BLaER1 treated with 17β-estradiol and CSF1 and Interleukin-3, amounts not matched to agents 10 nM and 100 nM (cell line): ENCODE measurements at regions not wholly inside any gene's neighbourhood (a gene's known extent, or its start where the extent isn't known, plus 50 kb on each side); places are given as distances from the start of the nearest gene placed in this dataset.

ENCODE experiments used
- H3K27ac ChIP-seq, 11 experiments: shearing (Covaris generic); formaldehyde crosslinking; 2 replicates each; pipeline ENCODE4 v1.8.1; 2022
- H3K27me3 ChIP-seq, 11 experiments: shearing (Covaris generic); formaldehyde crosslinking; 2 replicates each; pipeline ENCODE4 v1.8.1; 2022
- H3K36me3 ChIP-seq, 11 experiments: shearing (Covaris generic); formaldehyde crosslinking; 2 replicates each; pipeline ENCODE4 v1.8.1; 2022
- H3K4me1 ChIP-seq, 10 experiments: shearing (Covaris generic); formaldehyde crosslinking; 2 replicates each; pipeline ENCODE4 v1.8.1; 2022
- H3K4me2 ChIP-seq, 11 experiments: shearing (Covaris generic); formaldehyde crosslinking; 2 replicates each; pipeline ENCODE4 v1.8.1; 2022
- H3K4me3 ChIP-seq, 10 experiments: shearing (Covaris generic); formaldehyde crosslinking; 2 replicates each; pipeline ENCODE4 v1.8.1; 2022
- H3K9ac ChIP-seq, 11 experiments: shearing (Covaris generic); formaldehyde crosslinking; 2 replicates each; pipeline ENCODE4 v1.8.1; 2022
- H3K9me3 ChIP-seq, 11 experiments: shearing (Covaris generic); formaldehyde crosslinking; replicated peaks in 1 of 11; 2 replicates each; pipeline ENCODE4 v1.8.1; 2022
- H4K20me1 ChIP-seq, 11 experiments: shearing (Covaris generic); formaldehyde crosslinking; 2 replicates each; pipeline ENCODE4 v1.8.1; 2022
- Cebpa-rat ChIP-seq, 11 experiments: shearing (Covaris generic); IDR thresholded peaks; 2 replicates each; pipeline ENCODE4 v1.8.1; 2022

GRCh38 chr13:111510502-111511218, 190.2 kb downstream of the TEX29 start:
- H4K20me1 ChIP-seq: peaks cover 0 to 3% (median 0%) of the 10 kb centered on the region in 11 experiments; a peak in 1 of 22 replicates
- H3K4me2 ChIP-seq: no peak overlapping the region
- H3K9ac ChIP-seq: no peak overlapping the region
- H3K4me3 ChIP-seq: no peak overlapping the region
- H3K9me3 ChIP-seq: no peaks in the 10 kb centered on the region
- H3K27ac ChIP-seq: no peak overlapping the region
- peaks cover 0 to 12% (median 0%) of the 10 kb centered on the region in 11 experiments; a peak in 9 of 22 replicates for H3K27me3 ChIP-seq
- H3K36me3 ChIP-seq: no peaks in the 10 kb centered on the region
- peaks cover 2 to 15% (median 7%) of the 10 kb centered on the region in 10 experiments; a peak in 17 of 20 replicates for H3K4me1 ChIP-seq
- no peak for TF ChIP-seq Cebpa-rat (IDR thresholded peaks at IDR 0.05)

DNA sequence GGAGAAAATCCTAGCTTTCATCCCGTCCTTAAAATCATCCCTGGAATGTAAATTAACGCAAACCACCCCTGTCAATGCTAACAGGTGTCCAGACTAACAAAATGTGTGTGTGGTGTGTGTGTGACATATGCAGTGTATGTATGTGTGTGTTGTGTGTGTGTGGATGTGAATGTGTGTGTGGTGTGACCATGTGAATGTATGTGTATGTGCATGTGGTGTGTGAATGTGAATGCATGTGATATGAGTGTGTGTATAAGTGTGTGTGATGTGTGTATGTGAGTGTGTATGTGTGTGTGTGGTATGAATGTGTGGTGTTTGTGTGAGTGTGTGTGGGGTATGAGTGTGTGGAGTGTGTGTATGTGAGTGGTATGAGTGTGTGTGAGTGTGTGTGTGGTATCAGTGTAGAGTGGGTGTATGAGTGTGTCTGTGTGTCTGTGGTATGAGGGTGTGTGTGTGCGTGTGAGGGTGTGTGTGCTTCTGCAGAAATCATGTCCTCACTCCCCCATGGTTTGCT, 190.8 kb downstream of the TEX29 start:
- peaks cover 0 to 17% (median 0%) of the 10 kb centered on the region in 11 experiments; a peak in 9 of 22 replicates for H3K27me3 ChIP-seq
- no peak for TF ChIP-seq Cebpa-rat (IDR thresholded peaks at IDR 0.05)
- H3K4me2 ChIP-seq: no peak overlapping the region
- no peak overlapping the region for H3K4me3 ChIP-seq
- H3K27ac ChIP-seq: no peak overlapping the region
- H3K4me1 ChIP-seq: peaks cover 4 to 20% (median 13%) of the 10 kb centered on the region in 10 experiments; a peak in 17 of 20 replicates
- H4K20me1 ChIP-seq: peaks cover 0 to 3% (median 0%) of the 10 kb centered on the region in 11 experiments; a peak in 1 of 22 replicates
- no peak overlapping the region for H3K9ac ChIP-seq
- H3K36me3 ChIP-seq: no peaks in the 10 kb centered on the region
- no peaks in the 10 kb centered on the region for H3K9me3 ChIP-seq

- Histone ChIP-seq H3K9me3 (no peaks in the 10 kb centered on the region), H3K9ac (no peak overlapping the region), H3K36me3 (no peaks in the 10 kb centered on the region), H4K20me1 (peaks cover 0 to 3% (median 0%) of the 10 kb centered on the region in 11 experiments; a peak in 1 of 22 replicates), H3K27ac (no peak overlapping the region), H3K4me3 (no peak overlapping the region), H3K4me2 (no peak overlapping the region), H3K4me1 (peaks cover 11 to 27% (median 20%) of the 10 kb centered on the region in 10 experiments; a peak in 18 of 20 replicates), H3K27me3 (peaks cover 0 to 24% (median 0%) of the 10 kb centered on the region in 11 experiments; a peak in 9 of 22 replicates)
- TF ChIP-seq Cebpa-rat (IDR thresholded peaks at IDR 0.05): no peak
Measured at GRCh38 chr13:111511805-111512504, 191.5 kb downstream of the TEX29 start.

- Histone ChIP-seq H3K4me1 (peaks cover 16 to 34% (median 26%) of the 10 kb centered on the region in 10 experiments; a peak in 18 of 20 replicates), H3K27ac (no peak overlapping the region), H3K4me2 (no peak overlapping the region), H4K20me1 (peaks cover 0 to 5% (median 0%) of the 10 kb centered on the region in 11 experiments; a peak in 1 of 22 replicates), H3K9me3 (no peaks in the 10 kb centered on the region), H3K9ac (no peak overlapping the region), H3K27me3 (peaks cover 0 to 29% (median 0%) of the 10 kb centered on the region in 11 experiments; a peak in 9 of 22 replicates), H3K36me3 (no peaks in the 10 kb centered on the region), H3K4me3 (no peak overlapping the region)
- TF ChIP-seq Cebpa-rat (IDR thresholded peaks at IDR 0.05): no peak
Measured at GRCh38 chr13:111512707-111513106, 192.3 kb downstream of the TEX29 start.

GRCh38 chr13:111513766-111514609, 193.5 kb downstream of the TEX29 start:
- no peak overlapping the region for H3K4me3 ChIP-seq
- peaks cover 0 to 5% (median 0%) of the 10 kb centered on the region in 11 experiments; a peak in 2 of 22 replicates for H4K20me1 ChIP-seq
- H3K27me3 ChIP-seq: peaks cover 0 to 29% (median 0%) of the 10 kb centered on the region in 11 experiments; a peak in 9 of 22 replicates
- H3K9me3 ChIP-seq: no peaks in the 10 kb centered on the region
- no peak overlapping the region for H3K27ac ChIP-seq
- no peak overlapping the region for H3K9ac ChIP-seq
- no peaks in the 10 kb centered on the region for H3K36me3 ChIP-seq
- H3K4me2 ChIP-seq: 0 out of 22 replicates have a peak overlapping the region, but pooled peaks of 1 of the 11 experiments have one; percentile 5
- peaks cover 16 to 34% (median 26%) of the 10 kb centered on the region in 10 experiments; a peak in 18 of 20 replicates for H3K4me1 ChIP-seq
- no peak for TF ChIP-seq Cebpa-rat (IDR thresholded peaks at IDR 0.05)

DNA sequence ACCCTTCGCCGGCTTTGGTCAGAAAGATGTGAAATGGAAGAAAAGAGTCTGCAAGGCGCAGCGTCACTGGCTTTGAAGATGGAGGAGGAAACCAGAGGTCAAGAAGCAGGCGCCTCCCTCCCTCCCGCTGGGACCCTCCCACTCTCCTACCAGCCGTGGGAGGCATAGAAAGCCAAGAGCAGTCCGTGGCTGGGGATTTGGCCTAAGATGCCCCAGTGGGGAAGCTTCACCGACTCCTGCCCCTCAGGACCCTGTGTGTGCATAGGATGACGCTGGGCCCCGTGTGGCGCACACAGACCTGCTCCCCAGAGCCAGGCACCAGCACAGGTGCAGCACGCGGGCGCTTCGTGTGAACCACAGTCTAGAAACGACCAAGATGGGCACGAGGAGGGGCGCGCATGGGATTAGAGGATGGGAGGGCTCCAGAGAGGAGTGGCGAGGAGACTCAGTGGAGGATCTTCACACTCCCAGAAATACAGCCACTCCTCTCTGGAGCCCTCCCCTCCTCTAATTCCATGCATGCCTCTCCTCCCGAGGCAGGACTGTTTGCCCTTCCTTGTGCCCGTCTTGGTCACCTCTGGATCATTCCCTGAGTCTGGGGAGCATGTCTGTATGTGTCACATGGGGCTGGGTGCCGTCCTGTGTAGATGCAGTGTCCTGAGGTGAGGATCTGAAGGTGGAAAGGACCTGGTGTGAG, 194.3 kb downstream of the TEX29 start:
- peaks cover 0 to 29% (median 0%) of the 10 kb centered on the region in 11 experiments; a peak in 9 of 22 replicates for H3K27me3 ChIP-seq
- TF ChIP-seq Cebpa-rat (IDR thresholded peaks at IDR 0.05): no peak
- H3K36me3 ChIP-seq: no peaks in the 10 kb centered on the region

GRCh38 chr13:111515307-111515617, 194.8 kb downstream of the TEX29 start:
- Histone ChIP-seq H3K36me3 (no peaks in the 10 kb centered on the region), H3K27me3 (peaks cover 0 to 29% (median 0%) of the 10 kb centered on the region in 11 experiments; a peak in 9 of 22 replicates), H3K4me2 (peak overlapping the region; percentile 3 to 76 (median 61); a peak in 17 of 22 replicates), H3K4me1 (peaks cover 16 to 34% (median 26%) of the 10 kb centered on the region in 10 experiments; a peak in 18 of 20 replicates), H3K9ac (no peak overlapping the region), H4K20me1 (peaks cover 0 to 12% (median 0%) of the 10 kb centered on the region in 11 experiments; a peak in 2 of 22 replicates), H3K27ac (no peak overlapping the region), H3K4me3 (no peak overlapping the region), H3K9me3 (no peaks in the 10 kb centered on the region)
- TF ChIP-seq Cebpa-rat (IDR thresholded peaks at IDR 0.05): no peak

More for the DNA sequence above, 194.3 kb downstream of the TEX29 start:
- Histone ChIP-seq H4K20me1 (peaks cover 0 to 10% (median 0%) of the 10 kb centered on the region in 11 experiments; a peak in 2 of 22 replicates), H3K9ac (no peak overlapping the region), H3K9me3 (no peaks in the 10 kb centered on the region), H3K27ac (no peak overlapping the region), H3K4me1 (peaks cover 16 to 34% (median 26%) of the 10 kb centered on the region in 10 experiments; a peak in 18 of 20 replicates), H3K4me3 (no peak overlapping the region), H3K4me2 (peak overlapping the region in 6 of 11 experiments; percentile 24 to 76 (median 66); a peak in 8 of 22 replicates)
